Keratinocyte (primary cell): ENCODE measurements at regions not wholly inside any gene's neighbourhood (a gene's known extent, or its start where the extent isn't known, plus 50 kb on each side); places are given as distances from the start of the nearest gene placed in this dataset.

ENCODE experiments used
- DNase-seq: peaks from one replicate; pipeline ENCODE4 v3.0.0-alpha.2; 2011; ENCODE audit warnings: low read depth, missing footprints, low spot score
- FAIRE-seq: peaks from 2 replicates; lab custom pipeline; 2011; peaks lifted over from hg19 to GRCh38; lab: Jason Lieb, UNC
- H2AFZ ChIP-seq: 2 replicates; pipeline ENCODE4 v1.6.0; 2012; ENCODE audit warnings: low read length, control low read depth, inconsistent platforms; ENCODE audit not compliant: control insufficient read depth
- H3K27ac ChIP-seq: 2 replicates; pipeline ENCODE4 v1.5.1; 2011; ENCODE audit warnings: low read length; ENCODE audit not compliant: control insufficient read depth, insufficient read depth
- H3K27me3 ChIP-seq: 3 replicates; pipeline ENCODE4 v1.6.0; 2011; ENCODE audit warnings: low read length; ENCODE audit not compliant: control insufficient read depth, insufficient read depth; ENCODE audit errors: extremely low read depth
- H3K36me3 ChIP-seq, 2 experiments: 2 replicates in 1 of 2; 3 replicates in 1 of 2; pipeline ENCODE4 v1.5.1; 2011; ENCODE audit warnings: low read length in 2 of 2, mild to moderate bottlenecking in 1 of 2; ENCODE audit not compliant: control insufficient read depth in 2 of 2, insufficient read depth in 2 of 2; ENCODE audit errors: extremely low read depth in 1 of 2
- H3K4me1 ChIP-seq: 3 replicates; pipeline ENCODE4 v1.5.1; 2011; ENCODE audit warnings: low read length; ENCODE audit not compliant: control insufficient read depth, insufficient read depth; ENCODE audit errors: extremely low read depth
- H3K4me2 ChIP-seq: 3 replicates; pipeline ENCODE4 v1.6.0; 2011; ENCODE audit warnings: low read depth, low read length; ENCODE audit not compliant: control insufficient read depth, insufficient read depth; ENCODE audit errors: extremely low read depth
- H3K4me3 ChIP-seq, 3 experiments: fragments of 200-600 bp in 1 of 3; sonication (generic) in 1 of 3; 2 replicates in 2 of 3; 3 replicates in 1 of 3; pipeline ENCODE4 v1.5.1; 2011 to 2016; ENCODE audit warnings: low read length in 3 of 3, mild to moderate bottlenecking in 3 of 3, control low read depth in 2 of 3, inconsistent platforms in 1 of 3, low read depth in 1 of 3, mixed read lengths in 1 of 3, mixed run types in 1 of 3, moderate library complexity in 1 of 3; ENCODE audit not compliant: control insufficient read depth in 2 of 3, insufficient read depth in 2 of 3; ENCODE audit errors: extremely low read depth in 1 of 3
- H3K79me2 ChIP-seq: 2 replicates; pipeline ENCODE4 v1.6.0; 2012; ENCODE audit warnings: low read length; ENCODE audit not compliant: control insufficient read depth, insufficient read depth
- H3K9ac ChIP-seq: 3 replicates; pipeline ENCODE4 v1.6.0; 2011; ENCODE audit warnings: low read length; ENCODE audit not compliant: control insufficient read depth, insufficient read depth; ENCODE audit errors: extremely low read depth
- H3K9me1 ChIP-seq: 3 replicates; pipeline ENCODE4 v1.6.0; 2011; ENCODE audit warnings: low read length; ENCODE audit not compliant: control insufficient read depth, insufficient read depth; ENCODE audit errors: extremely low read depth
- H3K9me3 ChIP-seq: 2 replicates; pipeline ENCODE4 v1.5.1; 2012; ENCODE audit warnings: low read depth, low read length; ENCODE audit not compliant: control insufficient read depth
- H4K20me1 ChIP-seq: 3 replicates; pipeline ENCODE4 v1.6.0; 2011; ENCODE audit warnings: low read length; ENCODE audit not compliant: control insufficient read depth, insufficient read depth; ENCODE audit errors: extremely low read depth
- CTCF ChIP-seq, 3 experiments: IDR thresholded peaks in 1 of 3; conservative IDR thresholded peaks in 1 of 3; optimal IDR thresholded peaks in 1 of 3; 2 replicates in 2 of 3; 3 replicates in 1 of 3; pipeline versions ENCODE3 to v1.5.1; 2011; ENCODE audit warnings: low read length in 3 of 3, mild to moderate bottlenecking in 3 of 3, moderate library complexity in 2 of 3, control low read depth in 1 of 3, inconsistent platforms in 1 of 3; ENCODE audit not compliant: insufficient read depth in 2 of 3; ENCODE audit errors: extremely low read depth in 1 of 3
- EZH2 ChIP-seq: IDR thresholded peaks from one replicate; pipeline ENCODE4 v1.6.1; 2012; ENCODE audit warnings: inconsistent platforms, mild to moderate bottlenecking, low read length, moderate library complexity
- dilution Hi-C: fragments of 300-500 bp; cut with MboI; formaldehyde crosslinking; loops from one replicate; pipeline ENCODE4 v1.7.0; 2020; ENCODE audit warnings: low sequenced_read_pairs; ENCODE audit not compliant: extremely low pct_ligation_motif_present

DNA sequence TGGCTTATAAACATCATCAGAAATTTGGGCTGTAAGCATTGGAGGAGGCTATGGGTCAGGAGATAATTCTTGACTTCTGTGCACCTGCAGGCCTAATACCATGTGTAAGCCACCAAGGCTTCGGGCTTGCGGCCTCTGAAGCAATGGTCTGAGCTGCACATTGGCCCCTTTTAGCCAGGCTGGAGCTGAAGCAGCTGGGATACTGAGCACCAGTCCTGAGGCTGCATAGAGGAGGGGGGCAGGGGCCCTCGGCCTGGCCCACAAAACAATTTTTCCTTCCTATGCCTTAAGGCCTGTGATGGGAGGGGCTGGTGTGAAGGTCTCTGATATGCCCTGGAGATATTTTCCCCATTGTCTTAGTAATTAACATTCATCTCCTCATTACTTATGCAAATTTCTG lies 373.0 kb upstream of the HTR2C start:
- no peak overlapping the region for H3K4me3 ChIP-seq
- H3K4me2 ChIP-seq, result no peak overlapping the region
- FAIRE-seq (no peak), DNase-seq (no peak)
- no peaks in the 10 kb centered on the region for H4K20me1 ChIP-seq
- no peaks in the 10 kb centered on the region for H3K4me1 ChIP-seq
- H2AFZ ChIP-seq, result no peak overlapping the region
- no peaks in the 10 kb centered on the region for H3K9me1 ChIP-seq
- dilution Hi-C loops, result no loop called here
- H3K9ac ChIP-seq, result no peak overlapping the region
- no peaks in the 10 kb centered on the region for H3K36me3 ChIP-seq
- H3K27me3 ChIP-seq, result no peaks in the 10 kb centered on the region
- no peak overlapping the region for H3K27ac ChIP-seq
- no peaks in the 10 kb centered on the region for H3K9me3 ChIP-seq
- TF ChIP-seq CTCF (optimal IDR thresholded peaks at IDR 0.05 in 1 of 3, IDR thresholded peaks at IDR 0.05 in 1 of 3, conservative IDR thresholded peaks at IDR 0.05 in 1 of 3; ENCODE audit: extremely low read depth in 1 of 3, insufficient read depth in 2 of 3, low read length in 3 of 3), result no peak
- TF ChIP-seq EZH2, result no peak
- H3K79me2 ChIP-seq, result no peaks in the 10 kb centered on the region

DNA sequence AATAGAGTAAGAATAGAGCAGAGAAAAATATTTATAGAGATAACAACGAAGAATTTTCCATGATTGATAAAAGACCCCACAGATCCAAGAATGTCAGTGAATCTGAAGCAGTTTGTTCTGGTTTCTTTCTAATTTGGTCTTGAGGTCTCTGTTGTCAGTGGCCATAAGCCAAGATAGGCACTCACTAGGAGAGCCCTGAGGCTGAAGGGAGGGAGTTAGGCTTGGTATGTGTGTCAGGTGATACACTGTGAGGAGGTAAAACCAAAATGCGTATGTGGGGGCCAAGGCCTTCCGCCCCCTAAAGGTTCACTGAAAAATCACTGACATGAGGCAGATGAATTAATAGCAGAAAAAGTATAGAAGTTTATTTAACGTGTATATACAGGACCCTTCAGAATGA lies 382.3 kb upstream of the HTR2C start:
- Histone ChIP-seq H3K27ac (no peak overlapping the region), H3K27me3 (no peaks in the 10 kb centered on the region), H3K4me3 (no peak overlapping the region), H3K36me3 (no peaks in the 10 kb centered on the region), H3K79me2 (no peaks in the 10 kb centered on the region), H2AFZ (no peak overlapping the region), H3K4me2 (no peak overlapping the region), H3K9ac (no peak overlapping the region), H3K9me1 (no peaks in the 10 kb centered on the region), H4K20me1 (no peaks in the 10 kb centered on the region), H3K4me1 (no peaks in the 10 kb centered on the region), H3K9me3 (no peaks in the 10 kb centered on the region)
- no peak for TF ChIP-seq CTCF (optimal IDR thresholded peaks at IDR 0.05 in 1 of 3, IDR thresholded peaks at IDR 0.05 in 1 of 3, conservative IDR thresholded peaks at IDR 0.05 in 1 of 3; ENCODE audit: extremely low read depth in 1 of 3, insufficient read depth in 2 of 3, low read length in 3 of 3)
- TF ChIP-seq EZH2, result no peak
- dilution Hi-C loops, result no loop called here
- FAIRE-seq (no peak), DNase-seq (no peak)
